SHP77 (cell line): ENCODE measurements at regions not wholly inside any gene's neighbourhood (a gene's known extent, or its start where the extent isn't known, plus 50 kb on each side); places are given as distances from the start of the nearest gene placed in this dataset.
A peak's percentile ranks its signal among the peaks of the same experiment; 100 is the strongest.

Source experiments
- DNase-seq, 2 experiments: peaks; one replicate each; lab custom pipeline; 2025; lab: John Stamatoyannopoulos, UW

DNA sequence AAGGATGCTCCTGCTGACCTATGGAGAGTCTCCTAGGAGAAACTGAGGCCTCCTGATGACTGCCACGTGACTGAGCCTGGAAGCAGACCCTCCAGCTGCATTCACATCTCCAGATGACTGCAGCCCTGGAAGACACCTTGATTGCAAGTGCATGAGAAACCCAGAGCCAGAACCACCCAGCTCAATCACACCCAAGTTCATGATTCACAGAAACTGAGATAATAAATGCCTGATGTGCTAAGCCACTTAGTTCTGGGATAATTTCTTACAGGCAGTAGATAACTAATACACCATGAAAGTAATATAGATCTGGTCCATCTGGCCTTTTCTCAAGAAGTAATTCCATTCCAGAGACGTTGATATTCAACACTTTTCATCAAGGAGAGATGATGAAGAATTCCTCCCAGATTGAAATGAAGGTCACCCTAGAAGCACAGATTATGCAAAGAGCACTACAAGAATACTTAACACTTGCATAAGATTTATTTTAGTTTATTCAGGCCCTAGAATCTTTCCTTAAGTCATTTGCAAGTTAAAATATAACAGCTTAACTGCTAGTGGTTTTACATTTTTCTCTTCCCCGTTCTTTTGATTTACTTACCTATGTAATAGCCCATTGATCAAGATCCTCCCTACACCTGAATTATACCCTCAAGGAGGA is 208.2 kb upstream of the INHBA start:
- DNase-seq = no peak

DNA sequence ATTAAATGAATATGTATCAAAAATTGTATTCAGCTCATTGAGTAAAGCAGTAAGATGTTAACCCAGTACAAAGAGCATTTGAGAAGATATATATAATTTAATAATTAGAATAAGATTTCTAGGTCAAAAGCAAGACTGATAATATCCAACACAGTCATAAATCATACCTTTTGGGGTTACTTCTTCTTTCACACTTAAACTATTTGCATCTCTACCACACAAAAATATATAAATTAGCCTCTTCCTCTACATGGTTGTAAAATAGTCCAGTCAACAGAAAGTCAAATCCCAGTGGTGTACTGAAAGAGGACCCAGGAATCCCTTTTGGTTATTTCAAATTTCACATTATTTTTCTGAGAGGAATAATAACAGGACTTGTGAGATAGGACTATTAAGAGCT is 204.6 kb upstream of the INHBA start:
- DNase-seq = no peak

DNA sequence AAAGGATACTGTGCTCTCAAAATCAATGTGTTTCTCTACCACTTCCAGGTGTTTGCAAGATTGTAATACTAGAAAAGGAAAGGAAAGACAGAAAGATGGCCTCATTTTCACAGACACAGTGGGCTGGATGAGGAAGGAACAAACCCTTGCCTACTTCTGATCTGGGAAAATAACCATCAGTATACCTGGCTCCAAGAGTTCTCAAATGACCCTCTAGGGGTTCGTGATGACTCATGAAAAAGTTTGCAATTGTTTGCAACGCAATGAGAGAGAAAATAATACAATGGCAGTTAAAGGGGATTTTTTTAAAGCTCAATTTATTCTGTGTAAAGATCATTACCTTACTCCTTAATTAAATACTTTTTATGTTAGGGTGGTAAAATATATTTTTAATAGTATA is 197.6 kb upstream of the INHBA start:
- DNase-seq = no peak

DNA sequence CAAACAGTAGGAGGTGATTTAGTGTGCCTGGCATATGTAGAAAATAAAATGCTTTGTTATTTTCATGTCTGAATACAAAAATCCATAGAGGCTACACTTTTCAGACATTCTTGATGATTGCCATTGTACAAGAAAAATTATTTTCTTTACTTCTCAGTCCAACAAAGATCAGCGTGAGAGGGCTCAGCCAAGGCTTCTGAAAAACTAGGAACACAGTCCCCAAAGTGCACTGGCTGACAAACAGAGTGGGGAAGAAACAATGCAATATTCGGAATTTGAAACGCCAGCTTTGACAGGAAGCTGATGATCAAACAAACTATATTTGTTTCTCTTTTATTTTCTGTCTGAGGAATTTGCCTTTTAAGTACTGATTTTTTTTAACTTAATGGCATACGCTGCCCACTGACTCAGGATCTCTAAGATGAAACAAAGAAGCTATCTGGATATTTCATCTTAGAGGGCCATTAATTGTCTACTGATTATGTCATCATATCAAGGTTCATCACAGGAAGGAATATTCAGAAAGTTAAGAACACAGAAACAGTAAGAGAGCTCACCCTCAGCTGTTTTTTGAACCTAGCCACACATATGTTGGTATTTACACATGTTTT is 197.0 kb upstream of the INHBA start:
- DNase-seq = no peak

DNA sequence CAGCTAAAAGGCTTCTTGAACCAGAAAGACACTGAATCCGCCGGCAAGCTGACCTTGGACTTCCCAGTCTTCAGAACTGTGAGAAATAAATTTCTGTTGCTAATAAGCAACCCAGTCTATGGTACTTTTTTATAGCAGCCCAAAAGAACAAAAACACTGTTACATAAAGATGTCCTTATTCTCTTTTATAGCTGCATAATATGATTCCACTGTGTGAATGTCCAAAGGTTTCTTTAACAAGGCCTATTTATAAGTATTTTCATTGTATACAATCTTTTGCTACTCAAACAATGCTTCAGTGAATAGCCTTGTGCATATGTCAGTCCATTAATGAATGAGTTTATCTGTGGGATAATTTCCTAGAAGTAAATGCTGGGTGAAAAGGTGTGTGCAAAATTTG is 190.8 kb upstream of the INHBA start:
- DNase-seq = no peak

DNA sequence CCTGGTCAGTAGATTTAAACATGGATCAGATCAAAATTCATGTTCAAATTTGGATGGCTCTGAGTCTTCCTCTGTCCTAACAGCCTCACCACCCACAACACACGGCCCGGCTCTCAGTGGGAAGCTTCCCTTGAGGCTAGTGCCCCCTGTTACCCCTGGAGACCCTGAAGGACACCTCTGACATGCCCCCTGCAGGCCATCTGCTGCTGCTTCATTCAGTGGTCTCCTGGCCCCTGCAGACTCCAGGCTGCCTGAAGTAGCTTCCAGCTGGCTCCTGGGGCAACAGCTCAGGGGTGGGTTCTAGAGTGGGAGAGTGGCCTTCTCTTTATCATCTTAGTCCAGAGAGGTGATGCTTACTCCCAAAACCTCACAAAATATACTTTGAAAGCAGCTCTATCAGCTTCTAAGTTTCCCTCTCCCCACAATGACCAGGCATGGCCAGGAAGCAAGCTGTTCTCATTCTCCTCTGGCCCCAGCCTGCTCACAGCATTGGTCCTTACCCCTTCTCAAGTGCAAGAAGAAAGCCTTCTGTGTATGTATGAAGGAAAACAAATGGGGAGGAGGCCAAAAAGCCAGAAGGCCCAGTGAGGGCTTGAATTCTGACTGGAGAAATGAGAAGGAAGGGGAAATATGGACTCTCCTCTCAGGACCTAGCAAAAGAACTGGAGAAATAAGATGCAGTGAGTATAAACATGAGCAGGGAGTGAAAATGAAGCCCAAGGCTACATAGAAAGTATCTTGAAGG is 189.6 kb upstream of the INHBA start:
- peak in 1 of 2 experiments; percentile 7 for DNase-seq

DNA sequence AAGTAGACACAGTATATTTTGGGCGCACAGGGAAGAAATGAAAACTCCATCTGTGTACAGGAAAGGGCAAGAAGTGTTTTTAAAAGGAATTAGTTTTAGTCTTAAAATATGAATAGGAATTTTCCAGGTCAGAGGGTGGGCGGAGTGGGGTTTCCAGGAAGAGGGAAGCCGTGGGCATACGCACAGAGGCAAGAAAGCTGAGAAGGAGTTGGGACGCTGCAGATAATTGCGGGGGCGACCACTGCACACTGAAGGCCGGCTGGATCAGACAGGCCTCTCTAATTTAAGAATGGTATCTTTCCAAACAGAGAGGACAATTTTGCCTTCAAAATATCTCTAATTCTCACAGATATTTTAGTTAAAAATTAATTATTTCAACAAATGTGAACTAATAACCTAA is 189.1 kb upstream of the INHBA start:
- no peak for DNase-seq

DNA sequence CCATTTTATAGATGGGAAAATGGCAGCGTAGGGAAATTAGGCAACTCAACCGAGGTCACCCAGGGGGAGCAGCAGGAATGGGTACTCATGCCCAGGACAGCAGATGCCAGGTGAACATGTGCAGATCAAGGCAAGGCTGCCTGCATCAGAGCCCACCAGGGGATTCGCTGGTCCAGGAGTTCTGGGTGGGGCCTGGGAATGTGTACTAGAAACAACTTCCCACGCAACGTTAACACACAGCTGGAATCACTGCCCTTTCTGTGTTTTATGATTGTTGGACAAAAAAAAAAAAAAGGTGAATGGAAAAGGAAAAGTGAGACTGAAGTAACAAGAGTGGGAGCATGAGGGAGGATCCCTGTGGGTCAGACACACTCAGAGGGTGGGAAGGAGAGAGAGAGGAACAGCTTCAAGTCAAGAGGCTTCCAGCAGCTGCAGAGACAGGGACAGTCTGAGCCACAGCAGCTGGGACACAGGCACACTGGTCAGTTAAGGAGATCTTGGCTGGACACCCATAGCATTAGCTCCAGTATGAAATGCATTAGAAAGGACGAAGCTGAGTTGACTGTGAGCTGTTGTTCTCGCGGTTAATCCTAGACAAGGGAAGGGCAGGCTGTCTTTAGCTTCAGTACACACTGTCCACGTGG is 187.9 kb upstream of the INHBA start:
- no peak for DNase-seq

DNA sequence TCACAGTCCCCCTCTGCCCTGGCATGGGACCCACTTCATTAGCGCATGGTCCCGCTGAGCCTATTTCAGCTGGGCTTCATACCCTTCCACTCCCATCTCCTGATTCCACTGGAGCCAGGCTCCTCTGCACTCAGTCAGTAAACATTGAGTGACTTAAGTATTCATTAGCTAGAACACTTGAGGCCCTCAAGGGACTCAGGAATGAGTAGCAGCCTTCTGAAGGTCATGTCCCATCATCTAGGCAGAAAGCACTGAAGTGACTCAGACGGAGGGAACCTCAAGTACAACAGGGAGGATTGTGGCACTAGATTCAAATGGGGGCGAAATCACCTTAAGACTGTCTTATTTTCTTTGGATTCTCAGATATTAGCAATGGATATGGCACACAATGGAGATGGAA is 186.6 kb upstream of the INHBA start:
- DNase-seq = no peak

DNA sequence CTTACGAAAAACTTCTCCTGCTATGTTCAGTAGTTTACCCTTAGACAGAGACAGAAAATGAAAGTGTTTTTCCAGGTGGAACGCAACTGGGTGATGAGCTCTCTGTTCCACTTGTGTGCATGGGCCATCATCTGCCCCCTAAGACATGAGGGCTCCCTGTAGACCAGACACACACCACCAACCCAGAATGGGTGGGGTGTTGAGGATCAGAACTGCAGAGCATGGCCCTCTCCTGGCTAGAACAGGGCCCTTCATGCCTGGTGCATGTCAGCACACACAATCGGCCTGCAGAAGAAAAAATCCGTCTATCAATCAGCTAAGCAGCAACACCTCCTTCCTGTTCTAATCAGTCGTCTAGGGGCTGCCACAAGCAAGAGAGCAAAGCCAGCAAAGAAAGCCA is 186.2 kb upstream of the INHBA start:
- DNase-seq = no peak

DNA sequence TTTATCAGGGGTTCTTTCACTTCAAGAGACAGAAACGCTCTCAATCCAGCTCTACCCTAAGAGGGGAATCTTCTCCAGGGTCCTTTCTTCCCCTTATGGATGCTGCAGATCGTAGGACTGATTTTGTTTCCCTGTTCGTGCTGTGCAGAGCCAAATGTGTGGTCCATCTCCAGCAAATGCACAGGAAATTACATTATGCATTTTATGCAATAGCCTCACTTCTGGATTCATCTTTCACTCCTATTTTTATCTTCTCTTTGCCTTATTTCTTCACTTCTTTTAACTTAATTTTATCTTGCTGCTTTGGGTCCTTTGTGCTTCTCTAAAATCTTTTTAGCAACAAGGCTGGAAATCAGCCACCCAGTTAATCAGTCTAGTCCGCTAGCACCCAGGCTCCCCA is 184.5 kb upstream of the INHBA start:
- DNase-seq = no peak

DNA sequence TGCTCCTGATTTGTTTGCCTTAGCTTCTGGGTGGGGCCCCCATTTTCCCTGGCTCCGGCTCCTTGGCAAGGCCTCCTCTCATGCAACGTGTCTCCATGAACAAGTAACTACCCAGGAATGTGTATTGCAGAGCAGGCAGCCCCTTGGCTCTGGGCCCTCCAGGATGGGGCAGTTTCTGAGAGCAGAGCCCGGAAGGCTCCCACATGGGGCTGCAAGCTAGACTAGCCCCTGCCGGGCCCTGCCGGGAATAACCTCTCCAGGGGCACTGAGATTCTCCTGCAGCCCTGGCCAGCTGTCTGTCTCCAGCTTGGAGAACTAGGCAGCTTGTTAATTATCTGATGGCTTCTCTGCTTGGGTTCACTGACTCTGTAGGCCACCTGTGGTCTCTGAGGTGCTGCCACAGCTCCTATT is 184.0 kb upstream of the INHBA start:
- DNase-seq = peak in 1 of 2 experiments; percentile 31

DNA sequence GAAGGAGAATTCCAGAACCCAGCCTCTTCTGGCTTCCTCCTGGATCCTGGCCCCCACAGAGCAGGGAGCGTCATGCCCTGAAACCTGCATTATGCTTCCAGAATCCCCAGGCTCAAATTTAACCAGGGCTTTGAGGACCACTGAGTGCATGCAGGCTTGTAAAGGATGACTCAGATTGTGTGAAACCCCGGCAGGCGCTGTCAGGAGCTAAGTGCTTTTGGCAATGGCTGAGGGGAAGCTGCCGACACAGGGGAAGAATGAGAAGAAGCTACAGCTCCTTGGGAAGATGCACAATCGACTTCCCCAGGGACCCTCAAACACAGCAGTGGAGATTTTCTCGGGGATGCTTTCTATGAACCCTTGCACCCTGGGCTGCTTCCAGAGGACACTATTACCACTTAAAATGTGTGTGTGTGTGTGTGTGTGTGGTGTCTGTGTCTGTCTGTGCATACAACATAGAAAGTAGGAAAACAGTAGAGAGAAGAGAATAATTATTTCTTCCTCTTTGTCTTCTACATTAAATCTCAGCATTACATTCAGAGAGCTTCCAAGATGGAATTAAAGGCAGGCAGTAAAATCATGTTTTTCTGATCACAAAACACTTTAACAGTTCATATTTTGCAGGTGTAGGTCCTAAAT is 183.5 kb upstream of the INHBA start:
- no peak for DNase-seq

DNA sequence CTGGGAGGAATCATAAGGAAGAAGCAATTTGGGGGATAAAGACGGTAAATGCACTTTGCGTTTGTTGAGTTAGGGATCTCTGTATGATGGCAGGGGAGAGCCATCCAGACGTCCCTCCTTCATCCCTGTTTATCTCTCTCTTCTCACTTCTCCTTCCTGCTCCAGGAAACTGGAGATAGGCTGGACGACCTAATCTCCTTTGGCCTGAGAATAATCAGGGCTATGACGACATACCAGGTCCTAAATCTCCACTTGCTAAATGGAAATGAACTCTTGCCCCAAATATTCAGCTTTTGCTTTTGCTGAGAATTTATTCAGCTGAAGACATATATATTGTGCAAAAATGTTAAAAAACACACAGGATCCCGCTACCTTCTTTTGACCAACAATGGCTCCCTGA is 182.9 kb upstream of the INHBA start:
- no peak for DNase-seq

DNA sequence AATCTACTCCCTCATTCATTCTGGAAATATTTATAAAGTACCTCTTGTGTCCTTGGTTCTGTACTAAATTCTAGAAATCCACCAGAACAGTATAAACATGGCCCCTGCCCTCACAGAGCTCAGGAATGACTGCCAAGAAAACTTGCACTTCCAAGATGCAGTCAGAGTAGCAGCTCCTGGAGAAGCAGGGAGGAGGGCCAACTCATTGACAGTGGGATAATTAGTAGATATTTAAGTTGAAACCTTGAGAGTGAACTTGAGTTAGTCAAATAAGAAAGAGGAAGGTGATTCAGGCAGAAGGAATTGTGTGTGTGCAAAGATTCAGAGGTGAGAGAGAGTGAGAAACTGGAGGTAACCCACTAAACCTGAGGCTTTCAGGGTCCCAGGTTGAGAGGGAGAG is 182.2 kb upstream of the INHBA start:
- no peak for DNase-seq

DNA sequence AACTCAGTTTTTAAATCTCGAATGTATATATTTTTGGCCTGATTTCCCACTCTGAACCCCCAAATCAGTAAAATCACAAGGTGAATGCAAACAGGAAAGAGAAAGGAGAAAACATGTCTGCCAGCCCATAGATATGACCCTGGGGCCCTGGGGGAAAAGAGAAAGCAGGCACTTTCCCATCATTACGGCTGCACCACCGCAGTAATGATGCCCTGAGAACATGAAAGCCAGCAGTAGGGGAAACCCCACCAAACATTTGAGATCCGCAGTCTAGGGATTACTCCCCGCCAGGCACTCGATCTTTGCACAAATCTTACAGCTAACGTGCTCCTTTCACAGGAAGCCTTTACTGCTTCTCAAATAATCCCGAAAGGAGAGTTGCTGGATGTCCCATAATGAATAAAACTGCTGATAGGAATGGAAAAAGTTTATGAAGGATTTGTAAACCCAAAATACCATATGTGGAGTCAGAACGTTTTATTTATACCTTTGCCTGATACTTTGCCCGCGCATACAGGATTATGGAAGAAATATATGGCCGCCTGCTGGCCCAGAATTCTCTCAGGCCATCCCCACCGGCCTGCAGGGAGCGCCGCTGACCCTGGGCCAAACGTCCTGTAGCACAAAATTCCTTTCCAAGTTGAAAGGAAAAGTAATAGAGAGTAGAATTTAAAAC is 180.0 kb upstream of the INHBA start:
- no peak for DNase-seq

DNA sequence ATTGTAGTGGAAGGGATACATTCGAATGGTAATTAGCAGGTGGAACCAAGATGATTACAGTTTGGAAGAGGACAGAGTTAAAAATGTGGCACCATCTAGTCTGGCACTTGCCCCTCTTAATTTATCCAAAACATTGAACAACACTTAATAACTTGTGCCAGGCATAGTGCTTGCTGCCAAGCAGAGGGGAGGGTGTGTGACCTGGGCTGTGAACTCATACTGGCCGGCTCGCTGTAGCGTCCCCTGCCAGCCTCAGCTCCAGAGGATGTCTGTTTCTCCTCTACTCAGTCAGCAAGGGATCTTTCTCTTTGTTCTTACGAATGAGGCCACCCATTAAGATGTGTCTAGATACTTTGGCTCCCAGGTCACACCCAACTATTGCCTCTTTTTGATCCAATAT is 179.4 kb upstream of the INHBA start:
- no peak for DNase-seq

DNA sequence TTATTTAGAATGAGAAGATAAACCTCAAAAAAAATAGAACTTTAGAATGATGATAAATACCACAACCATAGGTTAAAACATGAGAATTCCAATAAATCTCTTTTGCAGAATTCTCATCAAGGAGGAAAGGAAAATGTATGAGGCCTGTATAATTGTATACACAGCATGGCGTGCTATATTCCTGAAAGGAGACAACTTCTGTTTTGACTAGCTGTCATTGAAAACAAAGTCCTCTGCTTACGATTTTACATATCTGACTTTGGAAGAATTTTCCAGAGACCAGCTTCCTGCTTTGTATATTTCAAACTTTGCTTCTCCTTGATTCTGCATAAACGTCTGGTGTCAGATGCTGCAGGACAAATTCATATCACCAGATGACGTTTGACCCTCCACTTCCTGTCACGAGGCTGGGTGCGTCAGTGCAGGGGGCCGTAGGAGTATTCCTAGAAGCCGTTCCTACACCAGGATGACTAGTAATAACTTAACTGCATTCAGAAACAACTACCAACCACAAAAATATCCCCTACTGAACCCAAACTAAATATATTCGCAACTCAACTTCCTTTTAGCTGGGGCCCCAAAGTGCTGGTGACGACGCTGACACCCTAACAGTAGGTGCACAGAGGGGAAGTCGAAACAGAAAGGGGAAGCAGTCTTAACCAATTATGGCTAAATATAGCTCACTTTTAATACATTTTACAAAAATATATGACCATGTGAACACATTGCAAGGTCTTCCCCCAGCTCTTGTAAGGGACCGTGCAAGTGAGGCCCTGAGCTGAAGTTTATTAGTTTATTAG is 178.6 kb upstream of the INHBA start:
- DNase-seq = no peak

DNA sequence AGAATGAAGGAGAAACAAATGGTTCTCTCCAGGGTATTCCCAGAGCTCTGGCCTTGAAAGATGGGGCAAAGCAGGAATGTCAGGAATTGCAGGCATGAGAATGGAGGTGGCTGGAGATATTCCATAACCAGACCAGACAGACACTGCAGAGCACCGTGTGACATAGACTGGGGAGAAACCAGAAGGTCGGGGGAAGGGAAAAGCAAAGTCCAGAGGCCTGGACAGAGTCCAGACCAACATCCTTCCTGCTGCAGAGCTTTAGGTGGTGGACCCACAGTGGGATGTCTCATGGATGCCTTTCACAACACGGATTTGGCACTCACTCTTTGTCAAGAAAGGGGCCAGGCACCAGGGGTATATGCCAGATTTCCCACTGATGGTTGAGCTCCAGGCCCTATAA is 177.2 kb upstream of the INHBA start:
- DNase-seq = no peak

DNA sequence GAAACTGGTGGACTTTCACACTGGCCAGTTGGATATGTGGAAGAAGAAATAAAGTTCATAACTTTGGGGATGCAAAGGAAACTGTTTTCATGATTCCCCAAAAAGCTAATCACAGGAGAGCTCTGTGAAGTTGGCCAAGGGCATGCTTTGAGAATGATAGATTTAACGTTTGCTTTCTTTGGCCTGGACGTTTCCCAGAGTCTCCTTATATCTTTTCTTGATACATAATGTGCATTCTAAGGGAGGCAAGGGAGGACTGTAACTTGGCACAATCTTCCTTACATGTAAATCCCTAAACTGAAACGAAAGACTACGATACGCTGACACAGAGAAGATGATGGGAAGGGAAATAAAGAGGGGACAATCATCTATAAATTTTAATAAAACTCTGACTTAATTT is 176.5 kb upstream of the INHBA start:
- DNase-seq = no peak
